H9 (cell line): ENCODE measurements at regions not wholly inside any gene's neighbourhood (a gene's known extent, or its start where the extent isn't known, plus 50 kb on each side); places are given as distances from the start of the nearest gene placed in this dataset.

Source experiments
- DNase-seq: peaks from one replicate; pipeline ENCODE4 v3.0.0-alpha.2; 2017
- H2AFZ ChIP-seq: one replicate; pipeline ENCODE4 v1.6.1; 2013; ENCODE audit warnings: mild to moderate bottlenecking, low read length, control low read depth, moderate library complexity
- H2AK5ac ChIP-seq: 2 replicates; pipeline ENCODE4 v1.6.1; 2013; ENCODE audit warnings: low read length, control low read depth, mixed read lengths; ENCODE audit not compliant: insufficient read length
- H2BK120ac ChIP-seq: one replicate; pipeline ENCODE4 v1.6.1; 2013; ENCODE audit warnings: low read depth, mild to moderate bottlenecking, low read length, control low read depth, inconsistent platforms; ENCODE audit not compliant: poor library complexity, severe bottlenecking
- H2BK12ac ChIP-seq: 2 replicates; pipeline ENCODE4 v1.6.1; 2013; ENCODE audit warnings: low read length, control low read depth, mixed read lengths, low read depth; ENCODE audit not compliant: insufficient read length
- H2BK15ac ChIP-seq: 2 replicates; pipeline ENCODE4 v1.6.1; 2013; ENCODE audit warnings: low read depth, low read length, control low read depth
- H2BK20ac ChIP-seq: one replicate; pipeline ENCODE4 v1.6.1; 2013; ENCODE audit warnings: low read depth, mild to moderate bottlenecking, low read length, control low read depth, inconsistent platforms; ENCODE audit not compliant: poor library complexity, severe bottlenecking
- H2BK5ac ChIP-seq: 2 replicates; pipeline ENCODE4 v1.6.1; 2013; ENCODE audit warnings: low read length, control low read depth, mixed read lengths; ENCODE audit not compliant: insufficient read length
- H3K14ac ChIP-seq: 2 replicates; pipeline ENCODE4 v1.6.1; 2013; ENCODE audit warnings: low read length, control low read depth; ENCODE audit not compliant: insufficient read depth
- H3K18ac ChIP-seq: 2 replicates; pipeline ENCODE4 v1.6.1; 2013; ENCODE audit warnings: low read depth, mild to moderate bottlenecking, mixed read lengths, low read length, control low read depth; ENCODE audit not compliant: insufficient read length
- H3K23ac ChIP-seq: 2 replicates; pipeline ENCODE4 v1.6.1; 2013; ENCODE audit warnings: low read length, control low read depth, mixed read lengths, low read depth; ENCODE audit not compliant: insufficient read length
- H3K23me2 ChIP-seq: 2 replicates; pipeline ENCODE4 v1.6.1; 2013; ENCODE audit warnings: low read depth, mild to moderate bottlenecking, mixed read lengths, low read length, control low read depth; ENCODE audit not compliant: insufficient read length, poor library complexity, severe bottlenecking
- H3K27ac ChIP-seq: 2 replicates; pipeline ENCODE4 v1.5.1; 2013; ENCODE audit warnings: low read length, control low read depth, mixed read lengths, low read depth; ENCODE audit not compliant: insufficient read length
- H3K27me3 ChIP-seq: 2 replicates; pipeline ENCODE4 v1.6.1; 2013; ENCODE audit warnings: low read length, control low read depth, inconsistent platforms; ENCODE audit not compliant: insufficient read depth
- H3K4ac ChIP-seq: 2 replicates; pipeline ENCODE4 v1.6.1; 2013; ENCODE audit warnings: low read depth, mild to moderate bottlenecking, control low read depth, inconsistent platforms, low read length, moderate library complexity
- H3K4me1 ChIP-seq: 2 replicates; pipeline ENCODE4 v1.6.1; 2013; ENCODE audit warnings: low read length, control low read depth, inconsistent platforms; ENCODE audit not compliant: insufficient read depth
- H3K4me2 ChIP-seq: 2 replicates; pipeline ENCODE4 v1.6.1; 2013; ENCODE audit warnings: low read length, control low read depth, mixed read lengths; ENCODE audit not compliant: insufficient read length, insufficient read depth
- H3K56ac ChIP-seq: 2 replicates; pipeline ENCODE4 v1.6.1; 2013; ENCODE audit warnings: low read depth, mild to moderate bottlenecking, mixed read lengths, low read length, control low read depth; ENCODE audit not compliant: insufficient read length
- H3K79me1 ChIP-seq: 2 replicates; pipeline ENCODE4 v1.6.1; 2013; ENCODE audit warnings: low read depth, mild to moderate bottlenecking, moderate library complexity, low read length, control low read depth, inconsistent platforms; ENCODE audit not compliant: insufficient read depth, poor library complexity, severe bottlenecking
- H3K79me2 ChIP-seq: 2 replicates; pipeline ENCODE4 v1.6.1; 2013; ENCODE audit warnings: low read length, control low read depth, inconsistent platforms; ENCODE audit not compliant: insufficient read depth
- H3K9ac ChIP-seq: 2 replicates; pipeline ENCODE4 v1.6.1; 2013; ENCODE audit warnings: low read length, control low read depth, mixed read lengths; ENCODE audit not compliant: insufficient read length; ENCODE audit errors: extremely low read depth
- H3K9me3 ChIP-seq: one replicate; pipeline ENCODE4 v1.6.1; 2013; ENCODE audit warnings: low read depth, low read length, inconsistent platforms; ENCODE audit not compliant: control insufficient read depth
- H3T11ph ChIP-seq: one replicate; pipeline ENCODE4 v1.6.1; 2013; ENCODE audit warnings: mild to moderate bottlenecking, low read length, control low read depth, inconsistent platforms
- H4K20me1 ChIP-seq: one replicate; pipeline ENCODE4 v1.6.1; 2013; ENCODE audit not compliant: control insufficient read depth, insufficient read length, insufficient read depth
- H4K5ac ChIP-seq: 2 replicates; pipeline ENCODE4 v1.6.1; 2013; ENCODE audit warnings: low read depth, mild to moderate bottlenecking, mixed read lengths, low read length, control low read depth; ENCODE audit not compliant: insufficient read length
- H4K8ac ChIP-seq: replicated peaks from 2 replicates; pipeline ENCODE4 v1.6.1; 2013; ENCODE audit warnings: low read length, control low read depth, mixed read lengths, low read depth; ENCODE audit not compliant: insufficient read length
- H4K91ac ChIP-seq: 2 replicates; pipeline ENCODE4 v1.6.1; 2013; ENCODE audit warnings: low read depth, mild to moderate bottlenecking, moderate library complexity, mixed read lengths, low read length, control low read depth; ENCODE audit not compliant: insufficient read length
- H3K27ac Mint-ChIP-seq, 3 experiments: 2 replicates in 2 of 3; 3 replicates in 1 of 3; pipeline ENCODE4 v1.8.0; 2020 to 2021; ENCODE audit warnings: mixed read lengths in 3 of 3, mild to moderate bottlenecking in 1 of 3, moderate library complexity in 1 of 3
- H3K27me3 Mint-ChIP-seq: 2 replicates; pipeline ENCODE4 v1.8.0; 2021; ENCODE audit warnings: low read depth, mild to moderate bottlenecking, moderate library complexity, mixed read lengths
- H3K36me3 Mint-ChIP-seq, 3 experiments: 2 replicates in 2 of 3; 3 replicates in 1 of 3; pipeline ENCODE4 v1.8.0; 2020 to 2021; ENCODE audit warnings: low read depth in 3 of 3, mixed read lengths in 3 of 3; ENCODE audit not compliant: insufficient read depth in 1 of 3
- H3K4me1 Mint-ChIP-seq, 2 experiments: 2 replicates each; pipeline ENCODE4 v1.8.0; 2020; ENCODE audit warnings: mixed read lengths in 2 of 2
- H3K4me3 Mint-ChIP-seq, 2 experiments: 2 replicates in 1 of 2; 3 replicates in 1 of 2; pipeline ENCODE4 v1.8.0; 2020 to 2021; ENCODE audit warnings: mild to moderate bottlenecking in 2 of 2, mixed read lengths in 2 of 2, moderate library complexity in 1 of 2
- H3K9me3 Mint-ChIP-seq, 2 experiments: 2 replicates in 1 of 2; 3 replicates in 1 of 2; pipeline ENCODE4 v1.8.0; 2020; ENCODE audit warnings: mild to moderate bottlenecking in 2 of 2, mixed read lengths in 2 of 2, moderate library complexity in 1 of 2
- WGBS: extraction: QIAGEN DNeasy Blood & Tissue Kit; methylation state at CpG from one replicate; pipeline ENCODE4 v1.1.7; 2013; ENCODE audit warnings: missing lambda C conversion rate, low lambda C conversion rate, mixed read lengths; ENCODE audit not compliant: insufficient read length; ENCODE audit errors: extremely low coverage; 5-methylcytosine and 5-hydroxymethylcytosine counted together
- TF ChIP-seq, protein P1 (sequence below): fragments of 200-600 bp; sonication (generic); conservative IDR thresholded peaks from 3 replicates; pipeline ENCODE4 v1.8.0; 2021; ENCODE audit warnings: antibody characterized with exemption, mild to moderate bottlenecking

DNA sequence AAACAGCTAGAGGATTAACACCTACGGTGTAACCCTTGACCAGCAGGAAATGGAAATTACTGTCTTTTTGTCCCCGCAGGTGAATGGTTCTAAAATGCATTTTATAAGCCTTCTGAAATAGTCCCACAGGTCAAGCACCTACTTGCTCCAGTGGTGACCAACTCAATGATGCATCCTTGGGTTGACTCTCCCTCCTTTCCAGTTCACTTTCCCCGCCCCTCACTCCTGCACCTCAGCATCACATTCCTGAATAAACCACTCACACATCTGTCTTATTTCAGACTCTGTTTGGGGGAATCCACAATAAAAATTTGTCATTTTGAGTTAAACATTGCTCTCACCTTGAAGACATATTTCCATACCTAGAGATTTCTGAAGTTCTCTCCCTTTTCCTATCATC, 446.0 kb upstream of the TNP1 start:
- Histone ChIP-seq H3K4me2 (no peak overlapping the region), H3K23me2 (no peaks in the 10 kb centered on the region), H3K14ac (no peak overlapping the region), H3K27ac (no peak overlapping the region), H2AFZ (no peak overlapping the region), H3K27me3 (no peaks in the 10 kb centered on the region; the same call in 1 of the 2 replicates), H2AK5ac (no peak overlapping the region), H3K4ac (no peak overlapping the region), H3K56ac (no peak overlapping the region), H3K18ac (no peak overlapping the region), H4K5ac (no peak overlapping the region), H4K20me1 (no peaks in the 10 kb centered on the region), H2BK12ac (no peak overlapping the region), H3K79me1 (no peaks in the 10 kb centered on the region), H2BK20ac (no peak overlapping the region), H2BK120ac (no peak overlapping the region), H2BK15ac (no peak overlapping the region), H3T11ph (no peak overlapping the region), H3K79me2 (no peaks in the 10 kb centered on the region), H3K23ac (no peak overlapping the region), H3K9ac (no peak overlapping the region), H3K9me3 (no peaks in the 10 kb centered on the region), H3K4me1 (no peaks in the 10 kb centered on the region), H4K91ac (no peak overlapping the region), H2BK5ac (no peak overlapping the region), H4K8ac (no peak overlapping the region)
- H3K4me3 Mint-ChIP-seq: no peak overlapping the region
- peaks cover 70% of the 10 kb centered on the region for H3K27me3 Mint-ChIP-seq
- no peak overlapping the region for H3K27ac Mint-ChIP-seq
- TF ChIP-seq, protein P1, sequence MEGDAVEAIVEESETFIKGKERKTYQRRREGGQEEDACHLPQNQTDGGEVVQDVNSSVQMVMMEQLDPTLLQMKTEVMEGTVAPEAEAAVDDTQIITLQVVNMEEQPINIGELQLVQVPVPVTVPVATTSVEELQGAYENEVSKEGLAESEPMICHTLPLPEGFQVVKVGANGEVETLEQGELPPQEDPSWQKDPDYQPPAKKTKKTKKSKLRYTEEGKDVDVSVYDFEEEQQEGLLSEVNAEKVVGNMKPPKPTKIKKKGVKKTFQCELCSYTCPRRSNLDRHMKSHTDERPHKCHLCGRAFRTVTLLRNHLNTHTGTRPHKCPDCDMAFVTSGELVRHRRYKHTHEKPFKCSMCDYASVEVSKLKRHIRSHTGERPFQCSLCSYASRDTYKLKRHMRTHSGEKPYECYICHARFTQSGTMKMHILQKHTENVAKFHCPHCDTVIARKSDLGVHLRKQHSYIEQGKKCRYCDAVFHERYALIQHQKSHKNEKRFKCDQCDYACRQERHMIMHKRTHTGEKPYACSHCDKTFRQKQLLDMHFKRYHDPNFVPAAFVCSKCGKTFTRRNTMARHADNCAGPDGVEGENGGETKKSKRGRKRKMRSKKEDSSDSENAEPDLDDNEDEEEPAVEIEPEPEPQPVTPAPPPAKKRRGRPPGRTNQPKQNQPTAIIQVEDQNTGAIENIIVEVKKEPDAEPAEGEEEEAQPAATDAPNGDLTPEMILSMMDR: no peak
- peaks cover 4 to 8% of the 10 kb centered on the region in 2 experiments; a peak in 4 of 5 replicates for H3K9me3 Mint-ChIP-seq
- no peak for DNase-seq
- peaks cover 0 to 5% of the 10 kb centered on the region in 2 experiments; a peak in 2 of 4 replicates for H3K4me1 Mint-ChIP-seq
- WGBS: no CpG with 5 or more reads among the region's 3 CpGs
- peaks cover 0 to 4% (median 0%) of the 10 kb centered on the region in 3 experiments; a peak in 1 of 7 replicates for H3K36me3 Mint-ChIP-seq
